Parathyroid adenoma (tissue), 2 donors: ENCODE measurements at regions not wholly inside any gene's neighbourhood (a gene's known extent, or its start where the extent isn't known, plus 50 kb on each side); places are given as distances from the start of the nearest gene placed in this dataset.

Source experiments
- H2AFZ ChIP-seq: fragments of 300-600 bp; sonication (generic); one replicate; pipeline ENCODE4 v1.7.0; 2017; ENCODE audit warnings: antibody characterized with exemption, mild to moderate bottlenecking
- H3K27ac ChIP-seq: fragments of 300-600 bp; sonication (generic); one replicate; pipeline ENCODE4 v1.7.0; 2017
- H3K27me3 ChIP-seq: fragments of 300-600 bp; sonication (generic); one replicate; pipeline ENCODE4 v1.7.0; 2017; ENCODE audit warnings: low read length; ENCODE audit not compliant: control insufficient read depth, insufficient read depth
- H3K36me3 ChIP-seq: fragments of 300-600 bp; sonication (generic); one replicate; pipeline ENCODE4 v1.7.0; 2017; ENCODE audit warnings: low read length; ENCODE audit not compliant: control insufficient read depth, insufficient read depth
- H3K4me1 ChIP-seq: fragments of 300-600 bp; sonication (generic); one replicate; pipeline ENCODE4 v1.7.0; 2017; ENCODE audit warnings: control low read depth
- H3K4me2 ChIP-seq: fragments of 300-600 bp; sonication (generic); one replicate; pipeline ENCODE4 v1.7.0; 2017; ENCODE audit warnings: low read length
- H3K4me3 ChIP-seq: fragments of 300-600 bp; sonication (generic); one replicate; pipeline ENCODE4 v1.7.0; 2017; ENCODE audit warnings: low read depth, low read length
- H3K79me2 ChIP-seq: fragments of 300-600 bp; sonication (generic); one replicate; pipeline ENCODE4 v1.7.0; 2017; ENCODE audit warnings: control low read depth
- H3K9ac ChIP-seq: fragments of 300-600 bp; sonication (generic); one replicate; pipeline ENCODE4 v1.7.0; 2017; ENCODE audit warnings: mild to moderate bottlenecking
- H3K9me3 ChIP-seq: fragments of 300-600 bp; sonication (generic); one replicate; pipeline ENCODE4 v1.7.0; 2017; ENCODE audit warnings: low read length; ENCODE audit not compliant: control insufficient read depth
- CTCF ChIP-seq: fragments of 300-600 bp; sonication (generic); IDR thresholded peaks from one replicate; pipeline ENCODE4 v1.7.0; 2017; ENCODE audit warnings: antibody characterized with exemption, mild to moderate bottlenecking
- donor health status: primary hyperparathyroidism.

- no peaks in the 10 kb centered on the region for H3K79me2 ChIP-seq
- H3K4me2 ChIP-seq: no peak overlapping the region
- no peak for TF ChIP-seq CTCF
- H3K27ac ChIP-seq: no peak overlapping the region
- H3K36me3 ChIP-seq: no peaks in the 10 kb centered on the region
- no peaks in the 10 kb centered on the region for H3K9me3 ChIP-seq
- no peak overlapping the region for H3K4me3 ChIP-seq
- no peak overlapping the region for H3K9ac ChIP-seq
- H3K4me1 ChIP-seq: no peaks in the 10 kb centered on the region
- no peak overlapping the region for H2AFZ ChIP-seq
- no peaks in the 10 kb centered on the region for H3K27me3 ChIP-seq
Measured at GRCh38 chr16:6560306-6561100, 772.1 kb upstream of the RBFOX1 start.

- no peak overlapping the region for H3K27ac ChIP-seq
- H3K79me2 ChIP-seq: no peaks in the 10 kb centered on the region
- H3K4me3 ChIP-seq: no peak overlapping the region
- no peak for TF ChIP-seq CTCF
- no peak overlapping the region for H2AFZ ChIP-seq
- no peaks in the 10 kb centered on the region for H3K27me3 ChIP-seq
- H3K9me3 ChIP-seq: no peaks in the 10 kb centered on the region
- no peaks in the 10 kb centered on the region for H3K4me1 ChIP-seq
- no peak overlapping the region for H3K9ac ChIP-seq
- no peak overlapping the region for H3K4me2 ChIP-seq
- H3K36me3 ChIP-seq: no peaks in the 10 kb centered on the region
Measured at GRCh38 chr16:6558661-6559060, 774.0 kb upstream of the RBFOX1 start.

- no peak for TF ChIP-seq CTCF
Measured at GRCh38 chr16:6558126-6558525, 774.5 kb upstream of the RBFOX1 start.

GRCh38 chr16:6557353-6558023, 775.2 kb upstream of the RBFOX1 start:
- no peaks in the 10 kb centered on the region for H3K36me3 ChIP-seq
- H3K27me3 ChIP-seq: no peaks in the 10 kb centered on the region
- H3K79me2 ChIP-seq: no peaks in the 10 kb centered on the region
- no peak overlapping the region for H3K4me3 ChIP-seq
- H2AFZ ChIP-seq: no peak overlapping the region
- no peaks in the 10 kb centered on the region for H3K4me1 ChIP-seq
- H3K4me2 ChIP-seq: no peak overlapping the region
- H3K9me3 ChIP-seq: no peaks in the 10 kb centered on the region
- no peak for TF ChIP-seq CTCF
- H3K9ac ChIP-seq: no peak overlapping the region
- H3K27ac ChIP-seq: no peak overlapping the region

More at GRCh38 chr16:6558126-6558525, 774.5 kb upstream of the RBFOX1 start:
- Histone ChIP-seq H3K9ac (no peak overlapping the region), H3K27me3 (no peaks in the 10 kb centered on the region), H2AFZ (no peak overlapping the region), H3K4me3 (no peak overlapping the region), H3K27ac (no peak overlapping the region), H3K36me3 (no peaks in the 10 kb centered on the region), H3K9me3 (no peaks in the 10 kb centered on the region), H3K79me2 (no peaks in the 10 kb centered on the region), H3K4me1 (no peaks in the 10 kb centered on the region), H3K4me2 (no peak overlapping the region)
